ENCODE measurements at regions not wholly inside any gene's neighbourhood (a gene's known extent, or its start where the extent isn't known, plus 50 kb on each side); places are given as distances from the start of the nearest gene placed in this dataset.

DNA sequence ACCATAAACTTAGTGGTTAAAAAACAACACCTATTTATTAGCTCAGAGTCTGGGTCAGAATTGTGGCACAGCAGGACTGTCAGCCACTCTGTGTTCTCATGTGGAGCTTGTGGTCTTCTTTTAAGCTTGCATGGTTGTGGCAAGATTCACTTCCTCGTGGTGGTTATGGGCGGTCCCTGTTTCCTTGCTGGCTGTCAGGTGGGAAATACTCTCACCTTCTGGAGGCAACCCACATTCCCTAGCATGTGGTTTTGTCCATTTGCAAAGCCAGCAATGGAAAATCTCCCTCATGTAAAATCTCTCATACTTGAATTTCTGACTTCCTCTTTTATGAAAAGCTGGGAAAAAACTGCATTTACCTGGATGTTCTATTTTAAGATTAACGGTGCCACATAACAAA lies 229.8 kb downstream of the ALX1 start:
- DNase-seq, result no peak

GRCh38 chr12:85516039-85516438 lies 236.0 kb downstream of the ALX1 start:
- no peak for DNase-seq

DNA sequence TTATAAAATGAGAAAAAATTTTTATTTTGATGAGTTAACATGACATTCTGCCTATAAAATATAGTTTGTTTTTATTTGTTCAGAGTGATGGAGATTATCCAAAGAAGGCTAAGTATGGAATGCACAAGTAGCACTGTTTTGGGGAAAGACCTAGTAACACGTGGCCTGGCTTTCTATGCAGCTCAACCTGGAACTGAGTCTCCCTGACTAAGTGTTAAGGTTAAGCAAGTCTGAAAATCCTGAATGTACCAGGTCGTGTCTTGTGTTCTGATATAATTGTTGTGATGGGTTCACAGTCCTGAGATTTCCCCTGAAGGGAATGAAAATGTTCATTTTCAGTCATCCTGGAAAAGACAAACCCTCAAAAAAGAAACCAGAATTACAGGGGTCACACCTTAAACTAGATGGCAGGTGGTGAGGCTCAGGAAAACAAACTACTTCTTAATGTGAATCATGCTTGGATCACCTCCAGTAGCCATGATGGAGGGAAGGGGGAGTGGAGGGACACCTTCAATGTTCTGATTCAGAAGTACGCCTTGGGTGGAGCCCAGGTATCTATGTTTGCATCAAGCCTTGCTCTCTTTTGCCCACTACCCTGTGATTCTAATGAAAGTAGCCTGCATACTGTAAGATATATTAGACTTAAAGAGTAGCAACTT lies 236.8 kb downstream of the ALX1 start:
- no peak for DNase-seq

DNA sequence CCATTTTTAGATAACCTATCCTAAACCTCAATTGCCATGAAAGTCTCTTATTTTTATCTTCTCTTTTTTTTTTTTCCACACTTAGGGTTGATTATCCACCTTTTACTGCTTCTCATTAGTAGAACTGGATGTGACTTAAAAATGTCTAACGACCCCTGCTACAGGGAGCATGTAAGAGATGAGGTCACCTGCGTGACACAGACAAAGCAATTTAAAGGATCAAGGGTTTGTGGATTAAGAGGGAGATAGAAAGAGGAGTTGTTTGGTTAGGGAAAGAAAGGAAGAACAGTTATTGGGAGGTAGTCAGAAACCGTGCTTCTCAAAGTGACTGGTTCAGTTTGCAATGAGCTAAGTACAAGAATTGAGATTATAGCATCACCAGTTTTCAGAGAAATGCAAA lies 239.1 kb downstream of the ALX1 start:
- no peak for DNase-seq

DNA sequence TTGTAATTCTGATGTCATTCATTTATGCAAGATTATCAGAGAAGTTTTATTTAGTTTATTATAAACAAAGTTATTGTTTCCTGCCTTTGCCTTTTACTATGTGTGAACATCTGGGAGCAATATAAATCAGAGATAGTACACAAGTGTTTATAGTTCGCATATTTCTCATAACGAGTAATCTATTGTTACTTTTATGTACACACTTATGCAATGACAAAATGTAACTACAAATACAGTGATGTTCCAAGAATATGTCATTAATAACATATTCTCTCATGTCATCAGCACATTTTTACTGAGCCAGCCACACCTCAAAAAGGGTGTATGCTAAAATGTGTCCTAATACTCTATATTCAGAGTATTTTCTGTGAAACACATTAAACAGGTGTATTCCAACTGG lies 243.2 kb downstream of the ALX1 start:
- no peak for DNase-seq

DNA sequence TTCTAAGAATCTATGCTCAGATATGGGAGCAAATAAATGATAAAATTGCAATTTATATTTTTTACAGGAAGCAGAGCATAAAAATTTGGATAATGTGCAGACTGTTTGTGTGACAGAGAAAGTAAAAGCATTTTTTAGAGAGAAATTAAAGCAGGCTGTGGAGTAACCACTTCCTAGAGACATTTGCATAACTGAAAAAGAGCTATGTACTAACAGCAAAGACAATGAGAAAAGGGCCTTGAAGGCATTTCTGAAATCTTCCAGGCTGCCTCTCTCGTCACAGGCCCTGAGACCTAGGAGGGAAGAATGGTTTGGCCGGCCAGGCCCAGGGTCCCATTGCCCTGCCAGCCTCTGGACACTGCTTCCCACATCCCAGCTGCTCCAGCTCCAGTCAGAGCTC lies 247.2 kb downstream of the ALX1 start:
- DNase-seq, result no peak

DNA sequence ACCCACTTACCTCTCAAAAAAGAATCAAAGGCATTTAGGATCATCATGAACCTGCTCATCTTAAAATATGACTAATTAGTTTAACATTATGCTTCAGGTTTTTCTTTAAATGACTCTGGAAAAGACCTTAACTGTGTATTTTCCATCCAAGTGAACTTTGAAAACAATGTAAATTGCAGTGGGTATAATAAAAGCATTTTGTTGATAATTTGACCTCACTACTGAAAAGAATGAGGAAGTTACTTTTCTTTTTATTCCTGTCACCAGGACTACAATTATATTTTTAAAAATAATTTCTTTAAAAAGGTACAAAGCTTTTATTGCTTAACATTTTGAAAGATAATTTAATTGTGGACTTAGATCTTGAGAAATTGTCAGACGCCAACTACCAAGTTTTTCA lies 249.9 kb downstream of the ALX1 start:
- no peak for DNase-seq

DNA sequence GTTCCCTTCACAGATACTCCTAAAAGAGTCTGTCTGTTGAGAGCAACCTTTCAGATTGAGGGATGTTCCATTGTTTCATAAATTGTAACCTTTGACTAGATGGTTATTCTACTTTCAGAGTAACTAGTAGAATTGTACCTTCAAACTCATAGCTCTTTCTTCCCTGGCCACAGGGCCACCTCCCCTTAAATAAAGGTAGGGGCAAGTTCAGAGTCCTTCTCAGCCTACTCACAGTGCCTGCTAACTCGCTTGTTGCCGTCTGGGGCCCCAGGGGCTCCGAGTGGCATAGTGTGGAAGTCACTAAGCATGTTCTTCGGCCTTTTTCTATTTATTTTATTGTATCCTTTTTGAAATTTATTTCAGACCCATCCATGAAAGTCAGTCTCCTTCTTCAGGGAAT lies 250.4 kb downstream of the ALX1 start:
- DNase-seq, result no peak

DNA sequence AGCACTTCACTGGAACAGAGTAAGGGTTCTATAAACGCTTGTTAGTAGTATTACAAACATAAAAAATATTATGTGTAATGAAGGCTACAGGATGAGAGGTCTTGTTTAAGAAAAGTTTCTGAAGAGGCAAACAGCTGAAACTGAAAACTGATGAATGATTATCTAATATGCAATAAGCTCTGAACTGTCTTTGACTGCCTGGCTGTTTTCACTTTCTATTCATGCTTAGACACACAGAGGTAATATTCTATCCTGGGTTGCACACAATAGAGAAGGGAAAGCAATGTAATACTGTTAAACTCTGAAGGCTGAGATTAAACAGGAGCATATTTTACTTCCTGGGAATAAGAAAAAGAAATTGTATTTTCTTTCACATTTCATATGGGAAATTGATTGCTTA lies 251.3 kb downstream of the ALX1 start:
- no peak for DNase-seq

- no peak for DNase-seq
Measured at GRCh38 chr12:85549640-85550039, 269.6 kb downstream of the ALX1 start.

DNA sequence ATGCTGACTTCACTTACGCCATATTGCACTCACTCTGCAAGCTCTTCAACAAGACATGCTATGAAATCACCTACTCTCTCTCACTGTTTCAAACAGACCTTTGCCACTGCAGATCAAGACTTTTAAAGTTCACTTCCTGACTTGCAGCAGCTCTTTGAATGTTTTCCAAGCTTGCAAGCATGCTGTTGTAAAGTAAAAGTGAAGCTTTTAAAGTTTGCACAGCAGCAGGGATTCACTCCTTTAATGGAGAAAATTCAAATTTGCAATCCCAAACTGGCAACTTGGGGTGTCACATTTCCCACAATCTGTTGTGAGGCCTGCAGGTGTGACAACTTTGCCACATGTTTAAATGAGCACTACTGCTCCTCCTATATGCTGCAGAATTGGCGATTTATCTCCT lies 270.9 kb downstream of the ALX1 start:
- DNase-seq, result no peak

- DNase-seq, result no peak
Measured at GRCh38 chr12:85552461-85552860, 272.4 kb downstream of the ALX1 start.

DNA sequence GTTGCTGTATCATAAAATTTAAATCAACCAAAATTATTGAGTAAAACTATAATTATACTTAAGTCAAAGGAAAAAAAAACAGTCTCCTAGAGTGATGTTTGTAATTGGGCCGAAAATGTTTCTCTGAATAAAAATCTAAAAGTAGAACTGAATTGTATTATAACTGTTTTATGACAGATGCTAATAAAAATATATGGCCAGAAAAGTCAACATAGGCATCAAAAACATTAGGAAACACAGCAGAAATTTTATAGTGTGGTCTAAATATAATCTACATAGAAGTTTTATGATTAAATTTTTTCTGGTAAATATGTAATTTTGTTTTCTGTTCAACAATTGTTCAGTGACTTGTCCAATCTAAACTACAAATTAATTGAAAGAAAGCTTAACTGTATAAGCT lies 277.8 kb downstream of the ALX1 start:
- DNase-seq, result no peak

DNA sequence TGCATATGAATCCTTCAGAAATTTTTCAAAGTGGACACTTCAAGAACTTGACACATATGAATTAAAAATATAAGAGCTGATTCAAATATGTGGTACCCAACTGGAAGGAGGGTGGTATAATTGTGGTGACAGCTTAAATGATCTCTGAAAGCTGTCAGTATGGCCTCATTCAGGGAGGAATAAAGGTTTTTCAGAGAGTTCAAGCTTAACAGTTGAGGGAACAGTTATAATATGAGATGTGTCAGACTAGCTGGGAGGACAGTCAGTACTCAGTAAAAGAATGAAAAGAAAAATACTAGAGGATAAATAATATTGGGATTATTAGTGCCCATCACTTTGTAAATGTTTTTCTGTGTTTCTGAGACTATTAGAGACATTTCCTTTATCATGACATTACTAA lies 277.5 kb downstream of the RASSF9 start:
- DNase-seq, result no peak

- DNase-seq, result no peak
Measured at GRCh38 chr12:85559127-85559526, 277.1 kb downstream of the RASSF9 start.

DNA sequence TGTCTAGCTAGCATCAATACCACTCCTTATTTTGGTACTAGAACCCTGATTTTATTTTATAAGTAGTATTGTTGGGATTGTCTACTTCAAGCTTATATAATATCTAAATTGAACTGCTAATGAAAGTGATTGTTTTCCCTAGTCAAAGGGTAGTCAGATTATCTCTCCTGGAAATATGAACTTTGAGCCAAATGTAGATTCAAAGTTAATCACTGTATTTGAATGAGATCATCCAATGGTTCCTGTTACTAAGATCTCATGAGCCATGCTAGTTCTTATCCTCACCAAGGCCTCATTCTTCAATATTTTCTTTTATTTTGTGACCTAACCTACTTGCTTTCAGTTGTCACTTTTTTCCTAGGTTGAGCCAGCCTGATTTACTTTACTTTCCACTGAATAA lies 276.7 kb downstream of the RASSF9 start:
- no peak for DNase-seq

- DNase-seq, result no peak
Measured at GRCh38 chr12:85562765-85563164, 273.4 kb downstream of the RASSF9 start.

DNA sequence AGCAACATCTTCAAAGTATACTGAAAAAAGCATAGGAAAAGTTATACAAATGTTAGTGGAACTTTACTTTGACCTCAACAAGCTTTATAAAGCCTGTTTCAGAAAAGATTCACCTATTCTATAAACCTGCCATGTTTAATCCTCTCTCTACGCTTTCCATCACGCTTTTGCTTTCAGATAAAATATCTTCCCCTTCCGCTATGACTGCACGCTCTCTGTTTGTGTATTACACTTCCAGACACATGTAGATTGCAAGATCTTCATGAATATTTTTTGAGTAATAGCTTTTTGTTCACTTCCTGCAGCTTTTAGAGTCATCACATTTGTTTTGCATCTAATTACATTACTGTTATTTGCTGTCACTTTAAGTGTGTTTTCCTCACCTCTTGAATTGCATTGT lies 271.4 kb downstream of the RASSF9 start:
- DNase-seq, result no peak

DNA sequence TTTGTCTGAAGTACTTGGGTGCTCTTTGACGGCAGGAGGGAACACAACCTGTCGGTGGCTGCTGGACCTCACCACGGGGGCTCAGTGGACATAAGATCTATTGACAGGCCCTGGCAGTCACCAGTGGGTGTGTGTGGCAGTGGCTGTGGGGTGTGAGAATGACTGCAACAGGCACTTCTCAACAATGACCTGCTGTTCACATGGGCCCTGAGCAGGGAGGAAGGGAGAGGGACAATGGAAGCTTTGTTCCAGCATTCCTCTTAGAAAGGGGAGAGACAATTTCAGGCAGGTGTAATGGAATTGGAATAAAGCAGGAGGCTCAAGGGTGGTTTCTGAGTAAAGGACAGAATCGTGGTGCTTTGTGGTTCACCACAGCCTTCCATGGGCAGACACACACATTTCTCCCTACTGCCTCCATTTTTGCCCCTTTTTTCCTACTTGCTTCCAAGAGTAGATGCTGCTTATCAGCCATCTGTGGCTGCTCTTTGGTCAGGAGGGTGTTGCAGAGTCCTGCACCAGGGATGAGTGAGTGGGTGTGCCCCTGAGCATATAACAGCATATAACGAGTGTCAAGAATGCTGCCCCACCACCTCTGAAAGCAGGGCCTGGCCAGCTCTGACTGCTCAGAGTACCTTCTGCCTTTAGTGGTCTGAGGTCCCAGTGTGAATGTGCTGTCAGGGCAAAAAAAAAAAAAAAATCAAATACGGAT lies 267.7 kb downstream of the RASSF9 start:
- DNase-seq, result no peak

- no peak for DNase-seq
Measured at GRCh38 chr12:85569261-85569660, 266.9 kb downstream of the RASSF9 start.

DNA sequence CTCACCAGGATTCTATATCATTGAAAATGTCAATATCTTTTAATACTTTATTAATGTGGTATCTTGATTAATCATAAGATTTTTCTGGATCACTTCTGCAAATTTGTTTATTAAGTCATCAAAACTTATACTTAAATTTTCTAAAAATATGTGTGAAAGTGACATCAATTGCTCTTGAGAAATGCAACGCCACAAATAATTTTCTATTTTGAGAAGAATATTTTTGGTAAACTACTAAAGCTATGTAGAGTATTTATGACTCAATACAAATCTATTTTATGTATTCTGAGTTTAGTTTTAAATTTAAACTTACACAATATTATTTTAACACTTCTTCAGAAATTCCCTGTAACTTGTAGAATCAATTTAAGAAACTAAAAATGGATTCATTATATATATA lies 263.3 kb downstream of the RASSF9 start:
- no peak for DNase-seq

DNA sequence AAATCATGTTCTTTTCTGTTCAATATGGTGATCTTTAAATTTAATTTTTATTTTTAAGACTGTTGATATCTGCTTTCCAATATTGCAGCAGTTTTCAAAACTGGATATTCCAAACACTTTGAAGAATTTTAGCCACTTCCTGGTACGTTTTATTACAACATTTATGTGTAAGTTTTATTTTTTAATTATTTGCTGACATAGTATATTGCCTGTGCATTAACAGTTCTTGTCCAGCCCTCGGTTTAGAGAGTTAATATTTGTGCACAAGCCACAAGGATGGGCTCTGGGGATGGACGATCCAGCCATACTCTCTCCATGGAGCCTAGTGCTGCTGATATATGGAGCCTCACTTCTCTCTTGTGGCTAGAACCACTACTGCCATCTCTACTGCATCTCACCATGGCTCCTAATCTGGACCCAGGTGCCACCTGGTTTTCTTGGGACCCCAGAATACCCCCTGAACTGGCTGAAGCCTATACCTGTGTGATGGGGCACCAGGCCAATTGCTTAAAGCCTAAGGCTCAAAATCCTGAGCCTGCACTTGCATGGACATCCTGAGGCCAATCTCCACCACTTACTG lies 262.5 kb downstream of the RASSF9 start:
- no peak for DNase-seq

DNA sequence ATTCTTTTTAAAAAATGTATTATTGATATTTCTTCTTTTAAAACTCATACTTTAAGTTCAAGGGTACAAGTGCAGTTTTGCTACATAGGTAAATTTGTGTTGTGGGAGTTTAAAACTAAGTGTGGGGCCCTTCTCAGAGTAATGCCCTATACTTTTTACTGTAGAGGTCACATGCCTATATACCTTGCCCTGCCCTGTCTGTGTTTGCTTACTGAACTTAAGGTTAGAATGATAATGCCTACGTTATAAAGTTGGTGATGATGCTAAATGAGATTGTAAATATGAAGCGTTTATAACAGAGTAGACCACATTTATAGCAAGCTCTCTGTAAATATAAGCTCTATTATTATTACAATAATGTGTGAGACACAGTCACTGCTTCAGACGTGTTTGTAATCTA lies 261.9 kb downstream of the RASSF9 start:
- DNase-seq, result no peak
